ENCODE measurements at regions not wholly inside any gene's neighbourhood (a gene's known extent, or its start where the extent isn't known, plus 50 kb on each side); places are given as distances from the start of the nearest gene placed in this dataset.

DNA sequence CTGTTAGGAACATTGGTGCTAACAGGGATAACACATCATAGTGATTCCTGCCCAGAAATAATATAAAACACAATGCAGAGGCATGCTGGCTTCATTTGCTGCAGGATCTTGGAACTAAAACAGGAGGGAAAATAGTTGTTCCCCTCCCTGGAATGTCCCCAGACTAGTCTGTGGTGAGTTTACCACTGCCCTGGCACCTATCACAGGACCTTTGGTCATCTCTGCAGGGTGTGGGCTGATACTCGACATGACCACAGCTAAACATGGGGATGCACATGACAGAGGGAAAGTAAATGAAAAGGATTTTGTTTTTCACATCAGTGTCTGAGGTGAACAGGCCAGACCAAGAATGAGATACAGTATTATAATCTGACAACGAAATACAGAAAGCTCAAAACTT lies 160.2 kb upstream of the DKK2 start:
- no peaks in the 10 kb centered on the region for H3K4me1 Mint-ChIP-seq
- Histone ChIP-seq H3K9me3 (ENCODE audit: control extremely low read depth in 1 of 3, control insufficient read depth in 2 of 3, insufficient read depth in 1 of 3, low read length in 2 of 3) (no peaks in the 10 kb centered on the region), H3K27me3 (replicated peaks in 1 of 4; ENCODE audit: control extremely low read depth in 1 of 4, control insufficient read depth in 3 of 4, insufficient read depth in 4 of 4, low read length in 3 of 4) (no peaks in the 10 kb centered on the region), H2AFZ (ENCODE audit: insufficient read depth, low read depth, low read length, poor library complexity, severe bottlenecking) (no peak overlapping the region), H3K79me2 (ENCODE audit: control insufficient read depth, insufficient read depth, low read length) (no peaks in the 10 kb centered on the region), H4K20me1 (ENCODE audit: control insufficient read depth, insufficient read depth, low read length, poor library complexity, severe bottlenecking) (no peaks in the 10 kb centered on the region), H3K9ac (ENCODE audit: low read length) (no peak overlapping the region), H3K4me3 (ENCODE audit: control extremely low read depth in 1 of 5, extremely low read depth in 1 of 5, insufficient read depth in 1 of 5, low read depth in 2 of 5, low read length in 4 of 5) (no peak overlapping the region), H3K4me1 (ENCODE audit: control insufficient read depth in 2 of 2, insufficient read depth in 2 of 2, low read length in 2 of 2) (no peaks in the 10 kb centered on the region), H3K27ac (ENCODE audit: low read length in 2 of 2) (no peak overlapping the region), H3K36me3 (replicated peaks in 1 of 2; ENCODE audit: control extremely low read depth in 1 of 2, control insufficient read depth in 1 of 2, extremely low read depth in 1 of 2, insufficient read depth in 2 of 2, low read length in 1 of 2) (no peaks in the 10 kb centered on the region), H3K4me2 (replicated peaks; ENCODE audit: low read depth, low read length, poor library complexity, severe bottlenecking) (no peak overlapping the region)
- no peaks in the 10 kb centered on the region for H3K27me3 Mint-ChIP-seq
- ATAC-seq (ENCODE audit: low read depth) (no peak), DNase-seq (no peak)
- CTCF ChIA-PET = no interaction called here
- 100% methylated on average over 2 of the region's 2 CpGs for WGBS (ENCODE audit: insufficient coverage)
- H3K4me3 Mint-ChIP-seq = no peak overlapping the region
- no peak for TF ChIP-seq EZH2 (IDR thresholded peaks at IDR 0.05; ENCODE audit: borderline replicate concordance, insufficient read depth, low read depth, low read length, poor library complexity, severe bottlenecking)
- TF ChIP-seq, protein P1, sequence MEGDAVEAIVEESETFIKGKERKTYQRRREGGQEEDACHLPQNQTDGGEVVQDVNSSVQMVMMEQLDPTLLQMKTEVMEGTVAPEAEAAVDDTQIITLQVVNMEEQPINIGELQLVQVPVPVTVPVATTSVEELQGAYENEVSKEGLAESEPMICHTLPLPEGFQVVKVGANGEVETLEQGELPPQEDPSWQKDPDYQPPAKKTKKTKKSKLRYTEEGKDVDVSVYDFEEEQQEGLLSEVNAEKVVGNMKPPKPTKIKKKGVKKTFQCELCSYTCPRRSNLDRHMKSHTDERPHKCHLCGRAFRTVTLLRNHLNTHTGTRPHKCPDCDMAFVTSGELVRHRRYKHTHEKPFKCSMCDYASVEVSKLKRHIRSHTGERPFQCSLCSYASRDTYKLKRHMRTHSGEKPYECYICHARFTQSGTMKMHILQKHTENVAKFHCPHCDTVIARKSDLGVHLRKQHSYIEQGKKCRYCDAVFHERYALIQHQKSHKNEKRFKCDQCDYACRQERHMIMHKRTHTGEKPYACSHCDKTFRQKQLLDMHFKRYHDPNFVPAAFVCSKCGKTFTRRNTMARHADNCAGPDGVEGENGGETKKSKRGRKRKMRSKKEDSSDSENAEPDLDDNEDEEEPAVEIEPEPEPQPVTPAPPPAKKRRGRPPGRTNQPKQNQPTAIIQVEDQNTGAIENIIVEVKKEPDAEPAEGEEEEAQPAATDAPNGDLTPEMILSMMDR (IDR thresholded peaks at IDR 0.05) = no peak
- no peaks in the 10 kb centered on the region for H3K9me3 Mint-ChIP-seq (ENCODE audit: insufficient read depth)
- POLR2A ChIA-PET = no interaction called here
- intact Hi-C loops (cut with micrococcal nuclease) = no loop called here
- no peak overlapping the region for H3K27ac Mint-ChIP-seq

DNA sequence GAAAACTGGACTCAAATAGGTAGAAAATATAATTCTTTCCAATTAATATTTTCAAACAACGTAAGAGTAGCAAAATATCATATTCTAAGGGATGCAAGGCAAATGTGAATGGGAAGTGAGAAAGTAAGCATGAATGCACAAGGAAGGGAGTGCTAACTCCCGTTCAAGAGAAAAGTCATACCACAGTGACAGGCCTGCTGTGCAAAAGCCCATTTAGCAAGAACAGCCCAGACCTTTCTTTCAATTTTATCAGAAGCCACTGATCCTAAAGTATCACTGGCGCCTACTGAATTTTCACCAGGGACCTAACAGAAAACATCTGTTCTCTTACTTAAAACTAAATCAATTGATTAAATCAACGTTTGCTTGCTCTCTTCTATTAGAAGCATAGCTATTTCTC lies 157.9 kb upstream of the DKK2 start:
- no peaks in the 10 kb centered on the region for H3K27me3 Mint-ChIP-seq

More for the DNA sequence above, 157.9 kb upstream of the DKK2 start:
- no peak overlapping the region for H3K9ac ChIP-seq (ENCODE audit: low read length)
- no peak for DNase-seq
- Mint-ChIP-seq H3K4me3 (no peak overlapping the region), H3K9me3 (ENCODE audit: insufficient read depth) (no peaks in the 10 kb centered on the region), H3K27ac (no peak overlapping the region), H3K4me1 (no peaks in the 10 kb centered on the region)
- H3K4me3 ChIP-seq (ENCODE audit: control extremely low read depth in 1 of 5, extremely low read depth in 1 of 5, insufficient read depth in 1 of 5, low read depth in 2 of 5, low read length in 4 of 5) = no peak overlapping the region
- CTCF ChIA-PET = no interaction called here
- H3K27ac ChIP-seq (ENCODE audit: low read length in 2 of 2) = no peak overlapping the region
- H3K36me3 ChIP-seq (replicated peaks in 1 of 2; ENCODE audit: control extremely low read depth in 1 of 2, control insufficient read depth in 1 of 2, extremely low read depth in 1 of 2, insufficient read depth in 2 of 2, low read length in 1 of 2) = no peaks in the 10 kb centered on the region
- no peaks in the 10 kb centered on the region for H4K20me1 ChIP-seq (ENCODE audit: control insufficient read depth, insufficient read depth, low read length, poor library complexity, severe bottlenecking)
- no peak overlapping the region for H2AFZ ChIP-seq (ENCODE audit: insufficient read depth, low read depth, low read length, poor library complexity, severe bottlenecking)
- ATAC-seq (ENCODE audit: low read depth) = no peak
- no peaks in the 10 kb centered on the region for H3K4me1 ChIP-seq (ENCODE audit: control insufficient read depth in 2 of 2, insufficient read depth in 2 of 2, low read length in 2 of 2)
- TF ChIP-seq, protein P1 (IDR thresholded peaks at IDR 0.05) = no peak
- no peak for TF ChIP-seq EZH2 (IDR thresholded peaks at IDR 0.05; ENCODE audit: borderline replicate concordance, insufficient read depth, low read depth, low read length, poor library complexity, severe bottlenecking)
- 84% methylated on average over 2 of the region's 4 CpGs for WGBS (ENCODE audit: insufficient coverage)
- no peaks in the 10 kb centered on the region for H3K79me2 ChIP-seq (ENCODE audit: control insufficient read depth, insufficient read depth, low read length)
- no peaks in the 10 kb centered on the region for H3K27me3 ChIP-seq (replicated peaks in 1 of 4; ENCODE audit: control extremely low read depth in 1 of 4, control insufficient read depth in 3 of 4, insufficient read depth in 4 of 4, low read length in 3 of 4)
- H3K9me3 ChIP-seq (ENCODE audit: control extremely low read depth in 1 of 3, control insufficient read depth in 2 of 3, insufficient read depth in 1 of 3, low read length in 2 of 3) = no peaks in the 10 kb centered on the region
- no peak overlapping the region for H3K4me2 ChIP-seq (replicated peaks; ENCODE audit: low read depth, low read length, poor library complexity, severe bottlenecking)
- POLR2A ChIA-PET = no interaction called here
- intact Hi-C loops (cut with micrococcal nuclease) = no loop called here

All from B cell (primary cell).